Activated CD4-positive, alpha-beta T cell treated with anti-CD3 and anti-CD28 coated beads, Interleukin-2, Interleukin-4, amounts not matched to agents 100 ng/mL and 50 ng/mL, durations not matched to agents 16 hours and 8 hours (primary cell): ENCODE measurements at regions not wholly inside any gene's neighbourhood (a gene's known extent, or its start where the extent isn't known, plus 50 kb on each side); places are given as distances from the start of the nearest gene placed in this dataset.
"Not testable (repeated sequence)": the region's sequence is repeated elsewhere in the genome, so short reads cannot be mapped to it uniquely, and the experiment has no call there.

Experiments used
- DNase-seq: peaks from one replicate; pipeline ENCODE4 v3.0.0-alpha.2; 2020; ENCODE audit warnings: low spot score

- not testable (repeated sequence) for DNase-seq
Observed at GRCh38 chr2:87352178-87352934, 330.7 kb upstream of the PLGLB1 start.

- DNase-seq, result not testable (repeated sequence)
Observed at GRCh38 chr2:87353408-87353807, 331.8 kb upstream of the PLGLB1 start.

- not testable (repeated sequence) for DNase-seq
Observed at GRCh38 chr2:87354102-87354501, 332.5 kb upstream of the PLGLB1 start.

GRCh38 chr2:87360250-87360649, 338.6 kb upstream of the PLGLB1 start:
- not testable (repeated sequence) for DNase-seq

- DNase-seq, result not testable (repeated sequence)
Observed at GRCh38 chr2:87360927-87361326, 339.3 kb upstream of the PLGLB1 start.

- DNase-seq, result not testable (repeated sequence)
Observed at GRCh38 chr2:87361805-87362204, 340.2 kb upstream of the PLGLB1 start.

- DNase-seq, result not testable (repeated sequence)
Observed at GRCh38 chr2:87364379-87364778, 342.7 kb upstream of the PLGLB1 start.

GRCh38 chr2:87365038-87365437, 343.4 kb upstream of the PLGLB1 start:
- DNase-seq, result not testable (repeated sequence)

GRCh38 chr2:87386063-87386560, 361.8 kb upstream of the PLGLB2 start:
- not testable (repeated sequence) for DNase-seq

GRCh38 chr2:87395784-87396183, 352.1 kb upstream of the PLGLB2 start:
- DNase-seq, result not testable (repeated sequence)

GRCh38 chr2:87396551-87397265, 351.2 kb upstream of the PLGLB2 start:
- not testable (repeated sequence) for DNase-seq

- not testable (repeated sequence) for DNase-seq
Observed at GRCh38 chr2:87397276-87398065, 350.4 kb upstream of the PLGLB2 start.

GRCh38 chr2:87398567-87399305, 349.2 kb upstream of the PLGLB2 start:
- DNase-seq, result not testable (repeated sequence)

GRCh38 chr2:87401726-87402345, 346.1 kb upstream of the PLGLB2 start:
- no peak for DNase-seq

GRCh38 chr2:87403893-87404175, 344.1 kb upstream of the PLGLB2 start:
- DNase-seq, result no peak

- DNase-seq, result not testable (repeated sequence)
Observed at GRCh38 chr2:87404411-87405255, 343.3 kb upstream of the PLGLB2 start.

GRCh38 chr2:87405531-87406216, 342.2 kb upstream of the PLGLB2 start:
- not testable (repeated sequence) for DNase-seq

GRCh38 chr2:87406406-87407175, 341.3 kb upstream of the PLGLB2 start:
- DNase-seq, result not testable (repeated sequence)

- DNase-seq, result not testable (repeated sequence)
Observed at GRCh38 chr2:87409601-87410000, 338.3 kb upstream of the PLGLB2 start.
